ENCODE measurements at regions not wholly inside any gene's neighbourhood (a gene's known extent, or its start where the extent isn't known, plus 50 kb on each side); places are given as distances from the start of the nearest gene placed in this dataset.
"Not testable (repeated sequence)": the region's sequence is repeated elsewhere in the genome, so short reads cannot be mapped to it uniquely, and the experiment has no call there.

DNA sequence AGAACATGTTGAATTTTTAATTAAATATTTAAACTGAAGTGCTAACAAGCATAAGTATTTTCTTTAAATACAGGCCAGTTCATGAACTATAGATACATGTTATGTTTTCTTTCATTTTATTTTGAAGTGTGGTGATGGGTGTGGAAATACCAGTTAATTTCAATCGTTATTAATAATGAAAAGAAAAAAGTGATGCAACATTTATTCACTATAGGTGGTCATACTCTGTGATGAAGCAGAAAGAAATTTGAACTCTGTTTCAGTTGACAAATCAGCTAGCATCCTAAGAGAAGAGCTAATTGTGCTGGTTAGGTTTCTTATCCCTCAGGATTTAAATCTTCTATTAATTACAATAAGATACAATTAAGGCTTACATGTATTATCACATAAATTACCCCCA is 795.1 kb upstream of the DDX18 start:
- no peak overlapping the region for H3K27ac ChIP-seq (ENCODE audit: low read depth, low read length, poor library complexity, severe bottlenecking)
- no peaks in the 10 kb centered on the region for H3K27me3 ChIP-seq (ENCODE audit: insufficient read depth, low read length)
- TF ChIP-seq, protein P1, sequence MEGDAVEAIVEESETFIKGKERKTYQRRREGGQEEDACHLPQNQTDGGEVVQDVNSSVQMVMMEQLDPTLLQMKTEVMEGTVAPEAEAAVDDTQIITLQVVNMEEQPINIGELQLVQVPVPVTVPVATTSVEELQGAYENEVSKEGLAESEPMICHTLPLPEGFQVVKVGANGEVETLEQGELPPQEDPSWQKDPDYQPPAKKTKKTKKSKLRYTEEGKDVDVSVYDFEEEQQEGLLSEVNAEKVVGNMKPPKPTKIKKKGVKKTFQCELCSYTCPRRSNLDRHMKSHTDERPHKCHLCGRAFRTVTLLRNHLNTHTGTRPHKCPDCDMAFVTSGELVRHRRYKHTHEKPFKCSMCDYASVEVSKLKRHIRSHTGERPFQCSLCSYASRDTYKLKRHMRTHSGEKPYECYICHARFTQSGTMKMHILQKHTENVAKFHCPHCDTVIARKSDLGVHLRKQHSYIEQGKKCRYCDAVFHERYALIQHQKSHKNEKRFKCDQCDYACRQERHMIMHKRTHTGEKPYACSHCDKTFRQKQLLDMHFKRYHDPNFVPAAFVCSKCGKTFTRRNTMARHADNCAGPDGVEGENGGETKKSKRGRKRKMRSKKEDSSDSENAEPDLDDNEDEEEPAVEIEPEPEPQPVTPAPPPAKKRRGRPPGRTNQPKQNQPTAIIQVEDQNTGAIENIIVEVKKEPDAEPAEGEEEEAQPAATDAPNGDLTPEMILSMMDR (IDR thresholded peaks at IDR 0.05; ENCODE audit: low read length), result no peak
- TF ChIP-seq EZH2 (IDR thresholded peaks at IDR 0.05; ENCODE audit: borderline replicate concordance, low read length), result no peak
- H3K36me3 ChIP-seq (ENCODE audit: insufficient read depth, low read length), result no peaks in the 10 kb centered on the region
- no peaks in the 10 kb centered on the region for H4K20me1 ChIP-seq (ENCODE audit: insufficient read depth, low read length)
- no peak overlapping the region for H3K9ac ChIP-seq (ENCODE audit: low read length)
- H3K4me2 ChIP-seq (ENCODE audit: low read length), result no peak overlapping the region
- no peaks in the 10 kb centered on the region for H3K9me2 ChIP-seq (ENCODE audit: low read depth, low read length)
- no peaks in the 10 kb centered on the region for H3K4me1 ChIP-seq (ENCODE audit: insufficient read depth, low read length, severe bottlenecking)
- H3K4me3 ChIP-seq (ENCODE audit: low read depth, low read length, poor library complexity, severe bottlenecking), result no peak overlapping the region
- no peaks in the 10 kb centered on the region for H3F3A ChIP-seq (ENCODE audit: insufficient read depth, low read length)
- H3K79me2 ChIP-seq (ENCODE audit: insufficient read depth, low read length), result no peaks in the 10 kb centered on the region
- H3K9me3 ChIP-seq (ENCODE audit: low read length), result no peaks in the 10 kb centered on the region
- no peak overlapping the region for H2AFZ ChIP-seq (ENCODE audit: low read length)

DNA sequence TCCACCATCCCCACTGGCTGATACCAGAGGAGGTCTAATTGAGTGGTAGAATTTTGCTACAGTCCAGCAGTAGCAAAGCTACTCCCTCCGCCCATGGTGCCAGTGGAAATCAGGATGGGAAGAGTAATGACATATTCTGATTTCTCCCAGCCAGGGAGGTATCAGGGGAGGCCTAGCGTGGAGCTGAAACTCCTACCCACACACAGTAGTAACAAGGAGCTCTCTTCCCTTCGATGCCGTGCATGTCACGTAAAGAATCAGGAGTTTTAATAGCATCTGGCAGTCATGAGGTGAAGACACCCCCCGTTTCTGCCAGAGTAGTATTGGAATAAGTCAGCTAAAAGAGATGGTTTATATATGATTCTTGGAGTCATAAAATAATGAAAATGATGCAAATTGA is 786.8 kb upstream of the DDX18 start:
- no peaks in the 10 kb centered on the region for H3F3A ChIP-seq (ENCODE audit: insufficient read depth, low read length)
- no peak overlapping the region for H3K27ac ChIP-seq (ENCODE audit: low read depth, low read length, poor library complexity, severe bottlenecking)
- H3K27me3 ChIP-seq (ENCODE audit: insufficient read depth, low read length), result no peaks in the 10 kb centered on the region
- H3K79me2 ChIP-seq (ENCODE audit: insufficient read depth, low read length), result no peaks in the 10 kb centered on the region
- no peaks in the 10 kb centered on the region for H3K9me2 ChIP-seq (ENCODE audit: low read depth, low read length)
- no peak overlapping the region for H3K9ac ChIP-seq (ENCODE audit: low read length)
- H3K4me1 ChIP-seq (ENCODE audit: insufficient read depth, low read length, severe bottlenecking), result no peaks in the 10 kb centered on the region
- no peak overlapping the region for H3K4me2 ChIP-seq (ENCODE audit: low read length)
- no peaks in the 10 kb centered on the region for H4K20me1 ChIP-seq (ENCODE audit: insufficient read depth, low read length)
- no peak overlapping the region for H3K4me3 ChIP-seq (ENCODE audit: low read depth, low read length, poor library complexity, severe bottlenecking)
- no peaks in the 10 kb centered on the region for H3K9me3 ChIP-seq (ENCODE audit: low read length)
- H3K36me3 ChIP-seq (ENCODE audit: insufficient read depth, low read length), result no peaks in the 10 kb centered on the region
- no peak overlapping the region for H2AFZ ChIP-seq (ENCODE audit: low read length)
- no peak for TF ChIP-seq EZH2 (IDR thresholded peaks at IDR 0.05; ENCODE audit: borderline replicate concordance, low read length)
- TF ChIP-seq, protein P1 (IDR thresholded peaks at IDR 0.05; ENCODE audit: low read length), result no peak

GRCh38 chr2:117028708-117029107 is 785.8 kb upstream of the DDX18 start:
- H3K9me3 ChIP-seq (ENCODE audit: low read length); H3K36me3 ChIP-seq (ENCODE audit: insufficient read depth, low read length); H3K4me3 ChIP-seq (ENCODE audit: low read depth, low read length, poor library complexity, severe bottlenecking); H3K27me3 ChIP-seq (ENCODE audit: insufficient read depth, low read length); H3K4me1 ChIP-seq (ENCODE audit: insufficient read depth, low read length, severe bottlenecking); H3F3A ChIP-seq (ENCODE audit: insufficient read depth, low read length); H3K9me2 ChIP-seq (ENCODE audit: low read depth, low read length); H3K9ac ChIP-seq (ENCODE audit: low read length); H2AFZ ChIP-seq (ENCODE audit: low read length); H3K27ac ChIP-seq (ENCODE audit: low read depth, low read length, poor library complexity, severe bottlenecking); H3K4me2 ChIP-seq (ENCODE audit: low read length); H3K79me2 ChIP-seq (ENCODE audit: insufficient read depth, low read length); H4K20me1 ChIP-seq (ENCODE audit: insufficient read depth, low read length): not testable (repeated sequence)

GRCh38 chr2:117055499-117056375 is 758.8 kb upstream of the DDX18 start:
- no peak overlapping the region for H3K27ac ChIP-seq (ENCODE audit: low read depth, low read length, poor library complexity, severe bottlenecking)
- no peaks in the 10 kb centered on the region for H3K36me3 ChIP-seq (ENCODE audit: insufficient read depth, low read length)
- H3K9me2 ChIP-seq (ENCODE audit: low read depth, low read length), result no peaks in the 10 kb centered on the region
- H3K9me3 ChIP-seq (ENCODE audit: low read length), result no peaks in the 10 kb centered on the region
- H4K20me1 ChIP-seq (ENCODE audit: insufficient read depth, low read length), result no peaks in the 10 kb centered on the region
- no peak overlapping the region for H3K4me3 ChIP-seq (ENCODE audit: low read depth, low read length, poor library complexity, severe bottlenecking)
- no peaks in the 10 kb centered on the region for H3K79me2 ChIP-seq (ENCODE audit: insufficient read depth, low read length)
- no peak overlapping the region for H2AFZ ChIP-seq (ENCODE audit: low read length)
- no peak for TF ChIP-seq EZH2 (IDR thresholded peaks at IDR 0.05; ENCODE audit: borderline replicate concordance, low read length)
- TF ChIP-seq, protein P1 (IDR thresholded peaks at IDR 0.05; ENCODE audit: low read length), result no peak
- H3K27me3 ChIP-seq (ENCODE audit: insufficient read depth, low read length), result no peaks in the 10 kb centered on the region
- H3K4me2 ChIP-seq (ENCODE audit: low read length), result no peak overlapping the region
- H3K4me1 ChIP-seq (ENCODE audit: insufficient read depth, low read length, severe bottlenecking), result peaks cover 3% of the 10 kb centered on the region
- no peaks in the 10 kb centered on the region for H3F3A ChIP-seq (ENCODE audit: insufficient read depth, low read length)
- no peak overlapping the region for H3K9ac ChIP-seq (ENCODE audit: low read length)
